ENCODE measurements at regions not wholly inside any gene's neighbourhood (a gene's known extent, or its start where the extent isn't known, plus 50 kb on each side); places are given as distances from the start of the nearest gene placed in this dataset.

GRCh38 chr20:24097506-24098245 lies 109.1 kb upstream of the GGTLC1 start:
- no peak for DNase-seq

DNA sequence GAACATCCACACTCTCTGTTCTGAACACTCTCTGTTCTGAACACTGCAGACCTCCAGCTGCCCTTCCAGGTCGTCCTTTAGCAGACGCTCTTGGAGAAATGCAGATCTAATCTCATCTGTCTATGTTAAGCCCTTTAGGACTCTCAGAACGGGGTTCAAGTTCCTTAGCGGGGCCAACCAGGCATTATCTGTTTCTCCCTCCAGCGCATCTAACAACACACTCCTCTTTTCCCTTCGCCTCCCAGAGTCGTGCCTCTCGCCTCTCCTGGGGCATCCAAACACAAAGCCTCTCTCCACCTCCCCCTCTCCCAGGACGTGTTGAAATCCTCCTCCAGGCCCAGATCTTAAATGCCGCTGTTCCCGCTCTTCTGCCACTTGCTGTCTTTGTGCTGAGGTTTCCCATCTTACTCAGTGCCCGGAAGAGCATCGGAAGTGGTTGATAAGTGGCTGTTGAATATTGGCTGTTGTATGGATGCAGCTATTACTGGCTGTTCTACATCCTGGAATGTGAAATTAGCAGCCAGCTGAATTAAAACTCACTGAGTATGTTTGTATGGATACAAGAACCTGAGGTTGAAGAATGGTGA lies 108.4 kb upstream of the GGTLC1 start:
- DNase-seq, result no peak

DNA sequence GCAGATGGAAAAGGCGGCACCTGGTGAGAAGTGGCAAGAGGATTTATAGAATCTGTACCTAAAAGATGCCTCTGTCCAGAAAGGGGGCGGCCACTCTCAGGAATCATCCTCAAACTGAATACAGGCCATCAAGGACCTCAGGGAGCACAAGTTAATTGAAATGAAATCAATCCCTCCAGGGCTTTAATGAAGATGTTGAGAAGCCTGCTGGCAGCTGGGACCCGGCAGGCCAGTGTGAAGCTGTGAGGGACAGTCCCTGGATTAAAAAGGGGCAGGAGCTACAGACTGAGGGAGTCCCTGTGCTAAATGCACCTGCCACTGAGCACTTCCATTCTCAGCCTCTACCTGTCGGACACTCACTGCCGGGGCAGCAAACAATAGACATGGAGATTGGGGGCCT lies 107.7 kb upstream of the GGTLC1 start:
- no peak for DNase-seq

DNA sequence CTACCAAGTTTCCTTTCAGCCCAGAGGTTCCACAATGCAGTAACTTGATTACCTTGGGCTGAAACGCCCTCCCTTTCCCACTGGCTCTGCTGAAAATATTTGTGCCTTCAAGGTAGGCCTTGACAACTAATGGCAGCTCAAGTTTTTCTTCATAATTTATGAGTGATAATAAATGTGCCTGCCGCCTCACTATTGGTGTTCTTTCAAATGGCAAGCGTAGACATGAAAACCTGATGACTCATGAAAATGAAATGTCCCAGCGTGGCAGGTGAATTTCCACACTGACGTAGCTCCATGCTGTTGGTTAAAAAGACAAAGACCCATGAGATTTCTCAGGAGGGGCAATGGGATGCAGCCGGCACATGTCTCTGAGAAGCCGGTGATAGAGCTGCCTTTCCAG lies 107.2 kb upstream of the GGTLC1 start:
- no peak for DNase-seq

GRCh38 chr20:24095303-24095702 lies 106.7 kb upstream of the GGTLC1 start:
- DNase-seq, result no peak

- DNase-seq, result no peak
These were observed 101.0 kb upstream of the GGTLC1 start for GRCh38 chr20:24089576-24089975.

GRCh38 chr20:24086121-24086520 lies 97.5 kb upstream of the GGTLC1 start:
- no peak for DNase-seq

- DNase-seq, result no peak
These were observed 95.7 kb upstream of the GGTLC1 start for GRCh38 chr20:24084281-24084680.

GRCh38 chr20:24081077-24081476 lies 92.5 kb upstream of the GGTLC1 start:
- no peak for DNase-seq

GRCh38 chr20:24079661-24080412 lies 91.3 kb upstream of the GGTLC1 start:
- DNase-seq, result no peak

GRCh38 chr20:24077145-24077544 lies 88.6 kb upstream of the GGTLC1 start:
- no peak for DNase-seq

GRCh38 chr20:24070679-24071078 lies 82.1 kb upstream of the GGTLC1 start:
- no peak for DNase-seq

- no peak for DNase-seq
These were observed 77.6 kb upstream of the GGTLC1 start for GRCh38 chr20:24066076-24066700.

- DNase-seq, result no peak
These were observed 76.3 kb upstream of the GGTLC1 start for GRCh38 chr20:24064915-24065314.

- DNase-seq, result no peak
These were observed 75.5 kb upstream of the GGTLC1 start for GRCh38 chr20:24064092-24064491.

- no peak for DNase-seq
These were observed 74.5 kb upstream of the GGTLC1 start for GRCh38 chr20:24063100-24063499.

- no peak for DNase-seq
These were observed 72.4 kb upstream of the GGTLC1 start for GRCh38 chr20:24060851-24061590.

- DNase-seq, result no peak
These were observed 70.6 kb upstream of the GGTLC1 start for GRCh38 chr20:24059174-24059573.

GRCh38 chr20:24056491-24056890 lies 67.9 kb upstream of the GGTLC1 start:
- no peak for DNase-seq

DNA sequence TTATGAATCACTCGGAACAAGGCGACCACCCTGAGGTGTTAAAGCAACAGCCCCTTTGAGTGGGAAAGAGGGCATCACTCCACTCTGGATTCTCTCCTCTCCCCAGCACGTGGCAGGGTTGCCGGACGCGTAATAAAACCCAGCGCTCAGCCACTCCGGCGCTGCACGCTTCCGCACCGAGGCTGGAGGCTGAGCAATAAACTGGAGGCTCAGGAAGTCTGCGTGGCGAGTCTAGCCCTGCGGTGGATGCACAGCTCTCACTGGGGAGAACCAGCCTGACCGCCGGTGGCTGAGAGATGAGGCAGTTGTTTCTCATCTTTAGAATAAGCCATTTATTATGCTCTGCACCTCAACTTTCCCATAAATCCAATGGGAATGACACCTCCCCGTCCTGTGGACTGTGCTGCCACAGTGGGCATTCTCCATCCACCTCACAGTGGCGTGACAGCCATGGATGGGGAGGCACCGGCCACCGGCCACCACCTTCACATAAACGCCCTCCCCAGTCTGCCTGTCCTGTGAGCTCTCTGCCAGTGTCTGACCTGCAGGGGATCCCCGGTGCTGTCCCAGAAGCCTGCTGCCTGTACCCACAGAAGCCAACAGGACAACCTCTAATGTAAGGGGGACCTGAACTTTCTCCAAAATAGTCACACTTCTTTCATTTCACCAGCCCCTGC lies 64.2 kb upstream of the GGTLC1 start:
- DNase-seq, result no peak

- DNase-seq, result no peak
These were observed 62.6 kb upstream of the GGTLC1 start for GRCh38 chr20:24051160-24051559.

GRCh38 chr20:24050119-24050518 lies 61.5 kb upstream of the GGTLC1 start:
- DNase-seq, result no peak
